DMS153 (cell line): ENCODE measurements at regions not wholly inside any gene's neighbourhood (a gene's known extent, or its start where the extent isn't known, plus 50 kb on each side); places are given as distances from the start of the nearest gene placed in this dataset.
A peak's percentile ranks its signal among the peaks of the same experiment; 100 is the strongest.
"Not testable (repeated sequence)": the region's sequence is repeated elsewhere in the genome, so short reads cannot be mapped to it uniquely, and the experiment has no call there.

Experiments
- DNase-seq: peaks from one replicate; lab custom pipeline; 2025; lab: John Stamatoyannopoulos, UW

DNA sequence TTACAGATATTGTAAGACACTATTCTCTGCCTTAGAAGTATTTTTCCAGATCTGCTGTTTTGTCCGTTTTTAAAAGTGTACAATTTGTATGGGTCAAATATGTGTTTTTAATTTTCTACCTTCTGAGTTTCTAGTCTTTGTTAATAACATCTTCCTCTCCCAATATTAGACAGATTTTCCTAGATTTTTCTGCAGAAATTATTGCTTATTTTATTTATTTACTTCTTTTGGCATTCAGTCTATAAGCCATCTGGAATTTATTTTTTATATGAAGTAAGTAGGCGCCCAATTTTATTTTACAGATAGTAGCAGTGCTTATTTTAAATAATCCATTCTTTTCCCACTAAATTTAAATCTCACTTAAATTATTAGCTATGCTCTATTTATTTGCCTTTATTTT is 103.1 kb upstream of the PLEKHG1 start:
- DNase-seq, result no peak

DNA sequence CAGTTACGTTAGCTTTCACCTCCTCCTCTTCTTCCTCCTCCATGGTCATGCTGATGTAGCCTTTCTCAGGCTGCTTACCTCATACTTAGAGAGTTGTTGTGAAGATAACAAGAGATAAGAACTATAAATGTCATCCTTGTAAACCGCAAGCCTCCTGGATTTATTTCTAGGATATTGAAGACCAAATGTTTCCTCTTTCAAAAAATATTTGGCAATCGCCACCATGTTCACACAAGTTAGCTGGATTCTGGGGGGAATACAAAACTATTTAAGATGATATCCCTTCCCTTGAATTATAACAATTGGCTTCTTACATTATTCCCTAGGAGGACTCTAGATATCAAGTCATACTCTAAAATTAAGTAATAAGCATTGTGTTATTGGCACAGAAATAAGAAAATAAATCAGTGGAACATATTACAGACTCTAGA is 99.8 kb upstream of the PLEKHG1 start:
- DNase-seq, result no peak

GRCh38 chr6:150500568-150500967 is 99.1 kb upstream of the PLEKHG1 start:
- not testable (repeated sequence) for DNase-seq

- no peak for DNase-seq
These were observed 96.6 kb upstream of the PLEKHG1 start for GRCh38 chr6:150503041-150503440.

DNA sequence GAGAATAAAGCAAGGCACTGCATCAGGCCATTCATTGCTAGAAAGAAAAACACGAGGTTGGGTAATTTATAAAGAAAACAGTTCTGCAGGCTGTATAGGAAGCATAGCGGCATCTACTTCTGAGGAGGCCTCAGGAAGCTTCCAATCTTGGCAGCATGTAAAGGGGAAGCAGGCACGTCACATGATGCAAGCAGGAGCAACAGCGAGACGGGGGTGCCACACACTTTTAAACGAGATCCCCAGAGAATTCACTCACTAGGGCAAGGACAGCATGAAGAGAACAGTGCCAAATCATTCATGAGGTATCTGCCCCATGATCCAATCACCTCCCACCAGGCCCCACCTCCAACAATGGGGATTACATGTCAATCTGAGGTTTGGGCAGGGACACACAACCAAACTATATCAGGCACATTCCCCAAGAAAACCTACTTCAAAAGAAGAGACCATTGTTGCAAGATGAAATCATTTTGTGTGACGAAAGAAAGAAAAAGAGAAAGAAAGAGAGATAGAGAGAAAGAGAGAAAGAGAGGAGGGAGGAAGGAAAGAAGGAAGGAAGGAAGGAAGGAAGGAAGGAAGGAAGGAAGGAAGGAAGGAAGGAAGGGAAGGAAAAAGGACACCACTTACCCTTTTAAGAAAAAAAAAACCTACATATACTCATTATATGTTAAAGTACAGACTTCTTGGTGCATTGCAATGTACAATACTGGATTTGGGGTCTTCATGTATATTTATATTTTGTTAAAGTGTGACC is 95.9 kb upstream of the PLEKHG1 start:
- DNase-seq, result no peak

DNA sequence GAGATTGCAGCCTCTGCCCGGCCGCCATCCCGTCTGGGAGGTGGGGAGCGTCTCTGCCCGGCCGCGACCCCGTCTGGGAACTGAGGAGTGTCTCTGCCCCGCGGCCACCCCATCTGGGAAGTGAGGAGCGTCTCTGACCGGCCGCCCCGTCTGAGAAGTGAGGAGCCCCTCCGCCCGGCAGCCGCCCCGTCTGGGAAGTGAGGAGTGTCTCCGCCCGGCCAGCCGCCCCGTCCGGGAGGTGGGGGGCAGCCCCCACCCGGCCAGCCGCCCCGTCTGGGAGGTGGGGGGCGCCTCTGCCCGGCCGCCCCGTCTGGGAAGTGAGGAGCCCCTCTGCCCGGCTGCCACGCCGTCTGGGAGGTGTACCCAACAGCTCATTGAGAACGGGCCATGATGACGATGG is 92.3 kb upstream of the PLEKHG1 start:
- DNase-seq, result not testable (repeated sequence)

DNA sequence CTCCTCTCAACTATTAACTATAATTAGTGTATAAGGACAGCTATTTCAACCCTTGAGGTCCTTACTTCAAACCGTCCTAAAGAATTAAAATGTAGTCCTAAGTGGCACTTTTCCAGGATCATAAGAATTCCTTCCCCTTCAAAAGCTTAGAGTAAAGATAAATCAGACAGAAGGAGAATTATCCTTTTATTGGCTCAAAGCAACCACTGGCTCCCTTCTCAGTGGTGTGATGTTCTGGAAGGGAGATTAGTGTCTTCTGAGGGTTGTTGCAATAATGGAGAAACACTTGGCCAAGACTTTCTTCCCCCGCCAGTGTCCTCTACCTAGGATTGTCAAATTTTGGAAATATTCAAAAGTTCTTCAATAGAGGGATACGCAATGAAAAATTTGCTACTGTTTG is 89.1 kb upstream of the PLEKHG1 start:
- no peak for DNase-seq

DNA sequence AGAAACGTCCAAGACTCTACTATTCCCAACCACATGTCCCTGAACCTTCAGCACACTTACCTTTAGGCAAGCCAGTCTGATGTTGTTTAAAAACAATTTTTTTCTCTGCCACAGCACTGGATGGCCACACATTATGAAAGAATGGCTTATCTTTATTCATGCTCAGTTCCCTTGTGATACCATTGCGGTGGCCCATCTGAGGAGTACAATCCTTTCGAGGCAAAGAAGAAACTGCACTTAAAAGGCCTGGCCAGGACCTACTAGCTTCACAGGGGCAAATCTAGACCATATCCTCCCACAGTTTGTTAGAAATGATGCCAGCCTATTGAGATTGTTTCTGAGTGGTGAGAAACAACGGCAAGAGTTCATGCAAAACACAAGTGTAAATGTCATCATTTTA is 88.4 kb upstream of the PLEKHG1 start:
- DNase-seq, result no peak

DNA sequence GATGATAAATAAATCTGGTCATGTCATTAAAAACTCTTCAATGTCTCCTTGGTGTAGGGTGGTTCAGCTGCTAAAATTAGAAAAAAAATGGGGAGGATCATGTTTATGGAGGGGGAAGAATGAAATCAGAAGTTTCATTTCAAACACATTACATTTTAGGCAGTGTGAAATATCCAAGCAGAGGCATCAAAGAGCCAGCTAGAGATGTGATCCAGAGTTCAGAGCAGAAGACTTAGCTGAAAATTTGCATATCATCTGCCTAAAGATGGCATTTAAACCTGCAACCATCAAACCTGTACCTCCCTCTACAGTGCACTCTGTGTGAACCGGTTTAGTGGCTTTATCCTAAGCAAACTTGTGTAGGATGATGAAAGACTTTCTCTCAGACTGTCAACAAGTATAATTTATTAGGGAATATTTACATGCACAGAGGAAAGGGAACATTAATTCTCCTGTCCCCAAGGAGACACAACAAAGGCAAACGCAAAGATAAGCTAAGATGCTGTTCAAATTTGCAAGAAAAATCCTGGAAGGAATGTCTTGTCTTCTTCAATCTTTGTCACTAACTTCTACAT is 84.8 kb upstream of the PLEKHG1 start:
- peak; percentile 45 for DNase-seq

DNA sequence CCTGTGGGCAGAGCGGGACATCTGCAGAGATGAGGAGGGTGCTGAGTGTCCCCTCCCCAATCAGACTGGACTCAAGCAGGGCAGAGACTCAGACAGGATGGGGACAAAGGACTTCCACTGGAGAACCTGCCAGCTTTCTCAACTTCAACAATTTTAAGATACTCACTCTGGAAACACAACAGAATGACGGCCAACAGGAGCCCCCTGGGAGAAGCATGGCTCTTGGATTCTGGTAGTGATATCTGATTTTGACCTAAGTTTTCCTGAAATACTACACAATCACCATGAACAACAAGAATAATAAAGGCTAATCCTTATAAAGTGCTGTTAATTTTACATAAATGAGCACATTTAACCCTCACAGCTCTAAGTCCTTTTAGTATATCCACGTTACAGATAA is 83.5 kb upstream of the PLEKHG1 start:
- DNase-seq, result no peak

GRCh38 chr6:150517175-150517574 is 82.5 kb upstream of the PLEKHG1 start:
- DNase-seq, result no peak

DNA sequence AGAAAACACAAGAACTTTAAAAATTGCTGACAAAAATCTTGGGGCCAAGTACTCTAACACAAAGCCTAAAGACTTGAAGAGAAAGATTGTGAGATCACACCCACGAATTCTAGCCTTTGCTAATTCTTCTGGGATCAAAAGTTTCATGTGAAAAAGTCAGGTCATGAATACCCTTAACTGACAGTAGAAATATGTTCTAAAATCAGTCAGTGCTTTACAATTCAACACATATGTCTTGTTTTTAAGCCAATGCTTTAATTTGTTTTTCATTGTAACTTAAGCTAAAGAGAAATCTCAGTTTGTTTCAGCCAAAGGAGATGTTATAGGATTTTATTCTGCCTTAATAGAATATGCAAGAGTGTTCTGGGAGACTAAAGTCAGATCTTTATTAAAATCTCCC is 78.2 kb upstream of the PLEKHG1 start:
- no peak for DNase-seq

DNA sequence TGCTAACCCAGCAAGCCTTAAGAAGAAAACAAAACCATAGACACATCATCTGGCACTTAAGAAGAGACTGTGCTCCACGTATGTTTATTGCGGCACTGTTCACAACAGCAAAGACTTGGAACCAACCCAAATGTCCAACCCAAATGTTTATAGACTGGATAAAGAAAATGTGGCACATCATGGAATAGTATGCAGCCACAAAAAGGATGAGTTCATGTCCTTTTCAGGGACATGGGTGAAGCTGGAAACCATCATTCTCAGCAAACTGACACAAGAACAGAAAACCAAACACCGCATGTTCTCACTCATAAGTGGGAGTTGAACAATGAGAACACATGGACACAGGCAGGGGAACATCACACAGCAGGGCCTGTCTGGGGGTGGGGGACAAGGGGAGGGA is 76.5 kb upstream of the PLEKHG1 start:
- DNase-seq, result not testable (repeated sequence)

DNA sequence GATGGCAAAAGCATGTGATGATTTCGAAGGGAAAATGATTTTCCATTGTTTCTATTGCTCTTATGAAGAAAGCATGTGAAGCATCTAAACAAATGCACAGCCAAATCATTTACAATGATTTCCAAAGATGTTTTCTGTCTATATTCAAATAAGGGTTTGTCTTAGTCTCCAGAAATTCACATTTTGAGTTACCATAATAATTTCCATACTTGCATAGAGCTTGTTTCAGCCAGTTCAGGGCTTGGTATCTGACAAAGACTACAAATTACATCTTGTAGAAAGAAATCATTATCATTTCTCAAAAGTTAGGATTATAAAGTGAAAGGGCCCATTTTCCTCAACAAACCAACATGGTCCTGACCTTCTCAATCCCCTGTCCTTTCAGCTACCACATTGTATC is 74.4 kb upstream of the PLEKHG1 start:
- DNase-seq, result no peak

GRCh38 chr6:150527100-150527499 is 72.6 kb upstream of the PLEKHG1 start:
- no peak for DNase-seq

DNA sequence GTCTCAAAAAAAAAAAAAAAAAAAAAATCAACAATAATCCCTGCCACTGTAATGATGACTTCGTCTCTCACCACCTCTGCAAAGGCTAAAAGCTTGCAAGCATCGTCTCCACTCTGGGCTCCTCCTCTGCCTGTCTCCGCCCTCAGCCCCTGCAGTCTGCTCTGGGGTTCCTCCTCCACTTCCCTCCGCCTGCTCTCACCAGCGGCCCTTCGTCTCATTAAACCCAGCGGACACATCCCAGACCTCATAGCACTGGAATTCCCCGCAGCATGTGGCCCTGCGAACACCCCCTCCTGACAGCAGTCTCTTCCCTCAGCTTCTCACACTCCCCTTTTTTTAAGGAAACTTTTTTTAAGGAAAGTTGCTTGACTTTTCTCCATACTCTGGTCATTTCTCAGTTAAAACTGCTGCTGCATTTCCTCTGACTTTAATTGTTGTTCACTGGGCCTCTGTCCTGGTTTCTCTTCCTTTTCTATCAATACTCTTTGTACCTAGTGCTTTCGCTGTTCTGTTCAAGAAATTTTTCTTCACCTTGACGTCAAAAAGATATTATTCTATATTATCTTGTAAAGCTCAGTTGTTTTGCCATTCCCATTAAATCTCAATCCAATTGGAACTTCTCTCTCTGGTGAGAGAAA is 70.9 kb upstream of the PLEKHG1 start:
- no peak for DNase-seq

DNA sequence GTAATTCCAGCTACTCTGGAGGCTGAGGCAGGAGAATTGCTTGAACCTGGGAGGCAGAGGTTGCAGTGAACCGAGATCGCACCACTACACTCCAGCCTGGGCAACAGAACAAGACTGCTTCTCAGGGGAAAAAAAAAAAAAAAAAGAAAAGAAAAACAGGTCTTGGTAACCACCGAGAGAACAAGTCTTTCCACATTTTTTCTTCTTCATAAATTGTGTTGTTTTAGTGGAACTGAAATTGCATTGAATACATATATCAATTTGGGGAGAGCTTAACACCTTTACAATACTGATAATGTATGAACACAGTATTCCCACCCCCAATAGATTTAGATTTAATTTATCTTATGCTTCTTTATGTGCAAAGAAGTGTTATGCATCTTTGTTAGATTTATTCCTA is 70.0 kb upstream of the PLEKHG1 start:
- DNase-seq, result no peak

- no peak for DNase-seq
These were observed 67.7 kb upstream of the PLEKHG1 start for GRCh38 chr6:150531957-150532356.

GRCh38 chr6:150534553-150534952 is 65.1 kb upstream of the PLEKHG1 start:
- peak; percentile 25 for DNase-seq

DNA sequence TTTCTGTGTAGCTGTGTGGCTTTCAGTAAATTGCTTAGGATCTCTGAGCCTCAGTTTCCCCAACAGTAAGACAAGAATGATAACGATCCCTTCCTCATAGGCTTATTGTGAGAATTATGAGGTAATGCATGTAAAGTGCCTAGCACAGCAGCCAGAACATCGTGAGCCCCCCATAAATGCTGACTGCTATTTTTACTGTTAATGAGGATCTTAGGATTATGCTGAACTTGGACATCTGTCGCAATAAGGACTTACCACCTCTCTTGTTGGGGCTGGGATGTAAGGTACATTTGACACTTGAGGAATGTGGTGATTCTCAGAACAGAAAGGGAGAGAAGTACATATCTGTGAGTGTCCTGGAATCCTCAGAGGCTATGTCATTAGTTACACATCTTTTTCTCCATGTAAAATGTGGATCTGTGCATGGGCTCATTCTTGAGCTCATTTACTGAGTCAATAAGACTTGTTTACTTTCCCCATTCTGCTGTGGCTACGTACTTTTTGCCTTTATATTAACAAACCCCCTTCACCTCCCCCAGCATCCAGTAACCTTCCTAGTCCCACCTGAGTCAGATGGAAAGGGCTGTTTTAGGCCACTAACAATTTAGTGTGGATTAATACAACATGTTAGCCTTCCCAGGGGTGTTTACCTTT is 64.4 kb upstream of the PLEKHG1 start:
- DNase-seq, result peak; percentile 16

DNA sequence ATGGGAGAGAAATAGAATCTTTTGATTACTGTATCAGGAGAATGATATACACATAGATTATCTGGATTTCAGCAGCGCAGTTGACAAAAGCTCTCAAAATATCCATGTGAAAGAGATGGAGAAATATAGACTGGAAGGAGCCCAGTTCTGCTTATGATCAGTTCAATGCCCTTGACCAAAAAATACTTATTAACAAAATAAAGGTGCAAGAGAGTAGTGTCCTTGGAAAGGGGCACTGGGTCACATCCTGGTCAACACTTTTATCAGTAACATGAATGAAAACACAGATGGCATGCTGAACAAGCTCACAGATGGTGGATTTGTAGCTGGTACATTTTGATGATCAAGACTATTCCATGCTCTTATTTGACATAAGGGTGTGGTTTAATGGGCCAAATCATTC is 63.9 kb upstream of the PLEKHG1 start:
- no peak for DNase-seq

DNA sequence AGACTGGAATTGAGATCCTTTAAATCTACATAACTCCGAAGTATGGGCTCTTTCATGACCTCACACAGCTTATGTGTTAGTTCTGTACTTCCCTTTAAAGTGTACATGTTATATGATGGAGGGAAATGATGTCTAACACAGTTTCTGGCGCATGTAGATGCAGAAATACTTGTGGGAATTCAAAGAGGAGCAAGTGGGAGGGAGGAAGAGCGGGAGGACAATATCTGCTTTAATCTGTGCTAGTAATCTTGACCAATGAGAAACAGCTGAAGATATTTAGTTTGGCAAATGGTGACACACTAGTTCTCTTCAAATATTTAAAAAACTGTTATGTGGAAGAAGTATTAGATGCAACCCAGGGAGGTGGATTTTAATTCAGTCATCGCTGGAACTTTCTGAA is 62.9 kb upstream of the PLEKHG1 start:
- DNase-seq, result no peak

- no peak for DNase-seq
These were observed 62.2 kb upstream of the PLEKHG1 start for GRCh38 chr6:150537491-150537890.
